HG02884 (cell line): ENCODE measurements at regions not wholly inside any gene's neighbourhood (a gene's known extent, or its start where the extent isn't known, plus 50 kb on each side); places are given as distances from the start of the nearest gene placed in this dataset.
"Not testable (repeated sequence)": the region's sequence is repeated elsewhere in the genome, so short reads cannot be mapped to it uniquely, and the experiment has no call there.

ENCODE experiments used
- ATAC-seq: cut with Tn5 transposase; IDR thresholded peaks from one replicate; pipeline ENCODE4 v1.9.1; 2021; ENCODE audit warnings: mild to moderate bottlenecking, moderate library complexity; ENCODE audit not compliant: unreplicated experiment

DNA sequence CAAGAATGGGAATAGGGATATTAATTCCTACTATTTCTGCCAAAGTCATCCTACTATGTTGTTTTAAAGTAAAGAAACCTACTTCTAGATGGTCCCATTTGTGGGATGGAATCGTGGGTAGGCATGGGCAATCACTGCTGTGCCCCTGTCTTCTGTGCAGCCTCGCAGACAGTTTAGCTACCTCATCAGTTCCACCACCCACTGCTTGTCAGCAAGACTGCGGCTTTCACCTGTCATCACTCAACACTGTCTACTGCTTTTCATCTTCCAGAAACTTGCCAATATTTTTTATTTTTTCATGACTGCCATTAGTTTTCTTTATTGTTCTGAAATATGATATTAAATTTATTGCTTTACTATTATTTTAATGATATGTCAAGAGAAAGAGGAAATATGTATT, 368.1 kb upstream of the KYNU start:
- ATAC-seq = no peak

DNA sequence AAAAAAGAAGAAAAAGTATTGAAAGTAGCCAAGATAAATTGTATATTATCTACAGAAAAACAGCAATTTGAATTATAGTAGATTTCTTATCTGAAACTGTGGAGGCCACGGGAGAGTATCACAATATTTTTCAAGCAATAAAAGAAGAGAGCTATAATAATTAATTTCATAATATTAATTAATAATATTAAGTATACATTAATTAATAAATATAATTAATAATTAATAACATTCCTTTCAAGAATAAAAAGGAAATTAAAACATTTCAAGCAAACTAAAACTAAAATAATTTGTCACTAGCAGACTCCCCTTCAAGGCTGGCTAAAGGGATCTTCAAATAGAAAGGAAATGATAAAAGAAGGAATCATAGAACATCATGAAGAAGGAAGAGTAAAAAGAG, 372.7 kb upstream of the KYNU start:
- ATAC-seq = no peak

DNA sequence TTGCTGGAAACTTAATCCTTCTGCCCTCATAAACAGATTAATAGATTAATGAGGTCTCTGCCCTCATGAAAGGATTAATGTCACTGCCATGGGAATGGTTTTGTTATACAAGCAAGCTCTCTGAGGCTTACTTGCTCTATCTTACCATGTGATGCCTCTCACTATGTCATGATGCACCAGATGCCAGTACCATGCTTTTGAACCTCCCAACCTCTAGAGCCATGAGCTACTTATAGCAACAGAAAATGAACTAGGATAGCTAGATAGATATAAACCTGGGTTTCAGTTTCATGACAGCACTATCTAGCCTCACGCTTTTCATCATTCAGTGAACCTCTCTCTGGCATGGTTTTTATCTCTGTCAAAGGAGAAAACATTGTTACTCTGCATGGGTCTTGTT, 371.6 kb upstream of the LRP1B start:
- ATAC-seq = no peak

DNA sequence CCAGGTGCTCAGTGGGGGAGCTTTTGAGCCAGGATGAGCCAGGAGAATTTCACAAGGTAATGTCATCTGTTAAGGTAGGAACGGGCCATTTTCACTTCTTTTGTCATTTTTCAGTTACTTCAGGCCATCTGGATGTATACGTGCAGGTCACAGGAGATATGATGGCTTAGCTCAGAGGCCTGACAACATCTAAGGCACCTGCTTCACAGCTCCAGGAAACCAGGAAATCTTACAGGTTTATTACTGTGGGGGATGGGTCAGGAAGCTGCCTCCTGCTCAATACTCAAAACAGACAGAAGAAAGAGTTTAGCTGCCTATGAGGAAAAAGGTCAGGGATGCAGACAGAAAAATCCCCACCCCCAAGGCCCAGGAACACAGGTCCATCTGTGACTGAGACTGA, 364.3 kb upstream of the LRP1B start:
- ATAC-seq = no peak

DNA sequence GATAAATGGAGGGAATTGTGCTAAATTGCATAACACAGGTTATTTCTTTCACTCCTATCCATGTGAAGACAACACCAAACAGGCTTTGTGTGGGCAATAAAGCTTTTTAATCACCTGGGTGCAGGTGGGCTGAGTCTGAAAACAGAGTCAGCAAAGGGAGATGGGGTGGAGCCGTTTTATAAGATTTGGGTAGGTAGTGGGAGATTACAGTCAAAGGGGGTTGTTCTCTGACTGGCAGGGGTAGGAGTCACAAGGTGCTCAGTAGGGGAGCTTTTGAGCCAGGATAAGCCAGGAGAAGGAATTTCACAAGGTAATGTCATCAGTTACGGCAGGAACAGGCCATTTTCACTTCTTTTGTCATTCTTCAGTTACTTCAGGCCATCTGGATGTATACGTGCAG, 358.8 kb upstream of the LRP1B start:
- not testable (repeated sequence) for ATAC-seq

DNA sequence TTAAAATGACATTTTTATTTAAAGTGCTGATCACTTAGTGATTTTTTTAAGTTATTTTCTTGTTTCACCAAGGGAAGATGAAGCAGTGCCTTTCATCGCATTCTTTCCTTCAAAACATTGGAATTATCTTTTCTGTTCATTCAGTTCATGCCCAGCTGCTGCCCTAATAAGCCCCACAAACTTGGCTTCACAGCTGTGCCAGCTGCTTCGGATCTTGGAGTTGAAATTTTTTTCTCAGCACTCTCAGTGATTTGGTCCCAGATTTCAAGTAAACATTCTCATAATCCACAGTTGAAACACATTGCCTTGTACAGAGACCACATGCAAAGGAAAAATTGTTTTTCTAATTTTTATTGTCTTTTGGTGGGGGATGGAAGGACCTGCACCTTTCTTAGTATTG, 353.3 kb upstream of the LRP1B start:
- ATAC-seq = no peak

DNA sequence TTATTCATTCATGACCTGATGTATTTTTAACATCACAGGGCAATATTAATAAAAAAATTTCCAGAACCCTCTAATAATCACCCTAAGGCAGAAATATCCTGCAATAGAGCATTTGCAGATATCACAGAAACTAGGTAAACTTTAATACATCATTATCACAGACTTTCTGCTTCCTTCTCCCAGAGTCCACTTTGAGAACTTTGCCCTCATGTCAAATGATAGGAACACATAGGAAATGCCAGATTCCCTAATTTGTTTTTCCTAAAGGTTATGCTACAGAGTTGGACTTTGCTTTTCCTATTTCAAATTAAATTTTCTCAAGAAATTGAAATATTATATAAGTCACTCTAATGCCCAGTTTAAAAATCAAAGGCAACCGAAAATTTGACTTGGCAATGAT, 352.8 kb upstream of the LRP1B start:
- no peak for ATAC-seq

DNA sequence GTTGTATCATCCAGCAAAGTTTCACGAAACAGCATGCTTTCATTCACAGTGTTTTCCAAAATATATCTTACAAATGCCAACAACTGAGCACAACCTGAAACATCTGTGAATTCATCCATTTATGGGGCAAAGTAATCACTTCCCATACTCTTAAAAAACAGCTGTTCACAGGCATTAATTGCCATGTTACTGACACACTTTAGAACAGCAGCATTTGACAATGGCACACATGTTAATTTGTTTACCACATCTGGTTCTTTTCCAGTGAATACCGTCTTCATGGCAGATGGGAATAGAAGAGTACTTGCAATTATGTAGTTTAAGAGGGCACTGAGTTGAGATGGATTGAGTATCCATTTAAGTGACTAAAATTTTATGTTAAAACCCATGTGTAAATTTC, 347.4 kb upstream of the LRP1B start:
- ATAC-seq = no peak

DNA sequence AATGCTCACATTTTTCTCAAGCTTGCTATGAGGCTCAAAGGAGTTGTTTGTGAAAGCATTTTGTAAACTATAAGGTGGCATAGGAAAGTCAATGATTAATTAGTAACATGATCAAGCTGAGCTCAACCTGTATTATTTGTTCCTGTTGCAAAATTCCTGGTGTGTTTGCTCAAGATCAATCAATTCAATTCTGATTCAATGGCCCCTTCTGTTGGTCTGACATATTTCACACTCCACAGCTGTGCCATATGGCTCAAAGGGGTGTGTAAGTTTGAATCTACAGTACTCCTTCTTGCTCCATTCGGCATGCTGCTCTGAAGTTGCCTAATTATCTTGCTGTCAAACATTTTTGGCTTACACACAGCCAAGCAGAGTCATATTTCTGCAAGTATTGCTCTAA, 341.6 kb upstream of the LRP1B start:
- no peak for ATAC-seq

DNA sequence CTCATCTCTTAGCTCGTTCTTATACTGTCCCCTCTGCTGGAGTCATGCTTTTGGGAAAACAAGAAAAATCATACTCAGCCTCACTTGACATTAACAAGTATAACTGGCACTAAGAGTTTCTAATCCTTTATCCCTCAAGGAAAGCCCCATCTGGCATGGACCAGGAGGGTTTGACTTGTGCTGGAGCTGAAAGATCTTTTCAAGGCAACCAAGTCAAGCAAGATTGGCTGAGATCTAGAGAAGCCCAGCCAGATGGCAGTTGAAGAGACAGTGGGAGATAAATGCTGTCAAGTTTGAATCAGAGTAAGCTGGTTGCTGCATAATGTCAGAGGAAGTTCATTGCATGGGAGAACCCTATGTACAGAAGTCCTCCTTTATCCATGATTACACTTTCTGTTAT, 336.5 kb upstream of the LRP1B start:
- ATAC-seq = no peak

DNA sequence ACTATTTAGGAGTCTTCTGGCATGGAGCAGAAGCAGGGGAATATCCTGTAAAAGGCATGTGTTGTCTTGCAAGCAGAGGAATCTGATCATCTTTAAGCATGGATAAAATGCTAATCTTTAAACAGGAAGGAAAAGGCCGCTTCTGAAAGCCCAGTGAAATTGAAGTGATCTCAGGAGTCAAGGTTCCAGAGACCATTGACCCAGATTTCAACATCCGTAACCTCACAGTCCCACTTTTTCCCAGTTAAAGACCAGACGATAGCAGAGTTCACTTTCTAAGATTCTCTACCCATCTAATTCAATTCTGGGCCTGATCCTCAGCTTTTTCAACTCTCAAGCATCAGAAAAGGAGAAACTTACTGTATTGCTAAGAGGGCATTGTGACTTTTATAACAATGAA, 332.2 kb upstream of the LRP1B start:
- ATAC-seq = no peak

DNA sequence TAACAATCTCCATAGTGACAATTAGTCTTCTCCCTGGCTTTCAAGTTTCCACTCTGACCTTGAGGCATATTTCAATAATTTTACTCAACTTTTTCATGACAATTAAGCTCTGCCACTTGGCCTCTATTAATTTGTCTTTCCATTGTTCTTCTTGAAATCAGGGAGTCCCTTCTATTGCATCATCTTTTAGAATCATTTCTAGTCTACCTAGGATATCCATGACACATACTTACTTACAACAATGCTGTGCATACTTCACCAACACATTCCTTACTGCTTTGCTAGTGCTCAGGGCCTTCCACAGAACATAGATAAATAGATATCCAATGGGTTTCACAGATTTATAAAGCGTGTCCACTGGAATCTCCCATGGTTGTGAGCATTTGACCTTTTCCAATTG, 331.5 kb upstream of the LRP1B start:
- no peak for ATAC-seq

DNA sequence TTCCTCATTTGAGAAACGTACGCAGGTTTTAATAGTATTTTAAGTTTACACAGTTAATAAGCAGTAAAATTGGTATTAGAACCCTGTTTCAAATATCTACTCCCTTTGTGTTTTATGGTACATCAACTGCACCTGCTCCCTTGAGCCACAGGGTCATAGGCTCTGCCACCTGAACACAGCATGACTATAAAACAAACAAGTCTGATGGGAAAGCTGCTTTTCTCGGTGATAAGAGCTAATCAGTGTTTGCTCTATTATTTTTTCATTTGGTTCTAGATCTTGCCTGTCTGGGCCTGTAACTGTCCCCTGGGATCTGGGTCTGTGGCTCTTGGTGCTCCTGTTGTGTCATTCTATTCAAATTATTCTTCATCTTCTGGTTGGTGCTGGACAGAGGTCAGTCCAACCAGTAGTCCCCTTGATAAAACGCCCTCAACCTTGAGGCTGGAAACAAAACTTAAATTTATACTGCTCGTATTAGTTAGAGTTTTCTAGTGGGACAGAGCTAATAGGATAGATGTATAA, 314.8 kb upstream of the LRP1B start:
- no peak for ATAC-seq

DNA sequence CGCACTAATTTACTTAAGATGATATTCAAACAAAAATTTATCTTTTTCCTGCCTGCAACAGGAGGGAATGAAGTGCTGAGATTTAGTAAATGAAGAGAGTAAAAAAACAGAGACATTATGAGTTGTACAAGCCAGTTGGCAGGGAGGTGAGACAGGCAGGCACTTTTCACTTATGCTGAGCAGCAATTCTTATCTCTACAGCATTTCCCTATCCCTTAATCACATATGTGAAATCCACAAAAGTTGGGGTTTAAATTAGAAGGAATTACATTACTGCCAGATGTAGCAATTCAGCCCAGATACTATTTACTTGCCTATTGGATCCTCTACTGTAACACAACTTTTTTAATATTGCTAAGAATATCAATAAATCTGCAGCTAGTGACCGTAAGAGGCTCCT, 314.2 kb upstream of the LRP1B start:
- ATAC-seq = no peak

DNA sequence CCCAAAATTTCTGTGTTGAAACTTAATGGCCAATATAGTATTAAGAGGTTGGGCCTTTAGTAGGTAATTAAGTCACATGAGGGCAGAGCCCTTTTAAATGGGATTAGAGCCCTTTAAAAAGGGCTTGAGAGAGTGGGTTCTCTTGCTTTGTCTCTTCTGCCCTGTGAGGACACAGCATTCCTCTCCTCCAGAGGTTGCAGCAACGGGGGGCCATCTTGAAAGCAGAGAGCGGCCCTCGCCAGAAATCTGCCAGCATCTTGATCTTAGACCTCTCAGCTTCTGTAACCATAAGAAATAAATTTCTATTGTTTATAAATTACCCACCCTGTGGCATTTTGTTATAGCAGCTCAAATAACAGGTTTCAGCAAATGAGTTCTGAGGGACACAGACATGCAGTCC, 305.0 kb upstream of the LRP1B start:
- ATAC-seq = no peak

DNA sequence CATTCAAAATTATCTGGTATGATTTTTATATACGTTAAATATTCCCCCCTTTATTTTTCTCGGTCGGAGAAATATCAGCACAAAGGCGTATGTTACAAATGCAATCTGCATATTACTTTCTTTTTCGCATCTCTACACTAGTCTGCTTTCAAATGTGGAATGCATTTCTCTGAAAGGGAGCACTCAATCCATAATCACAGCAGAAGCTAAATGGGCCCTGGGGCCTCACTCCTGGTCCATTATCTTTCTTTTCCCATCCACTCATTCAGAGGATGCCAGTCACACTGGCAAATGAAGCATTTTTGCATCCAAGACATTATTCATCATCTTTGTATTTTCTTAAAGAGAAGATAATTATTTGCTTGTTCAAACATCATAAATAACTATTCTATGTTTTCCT, 295.2 kb upstream of the LRP1B start:
- no peak for ATAC-seq

DNA sequence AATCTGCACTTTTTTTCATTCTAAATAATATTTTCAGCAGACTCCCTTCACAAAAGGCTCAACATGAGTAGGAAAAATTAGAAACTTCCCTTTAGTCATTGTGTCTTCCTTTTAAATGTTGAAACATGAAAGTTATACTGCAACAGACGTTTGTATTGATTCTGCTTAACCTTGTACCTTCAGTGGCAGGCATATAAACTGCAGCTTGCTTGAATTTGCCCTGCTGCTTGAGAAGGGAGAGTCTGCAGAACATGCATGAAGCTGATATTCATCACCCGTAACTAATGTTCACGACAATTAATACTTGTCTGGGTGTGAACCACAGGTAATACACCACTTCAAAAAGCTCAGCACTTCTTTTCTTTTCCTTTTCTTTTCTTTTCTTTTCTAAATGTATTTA, 294.7 kb upstream of the LRP1B start:
- ATAC-seq = no peak

DNA sequence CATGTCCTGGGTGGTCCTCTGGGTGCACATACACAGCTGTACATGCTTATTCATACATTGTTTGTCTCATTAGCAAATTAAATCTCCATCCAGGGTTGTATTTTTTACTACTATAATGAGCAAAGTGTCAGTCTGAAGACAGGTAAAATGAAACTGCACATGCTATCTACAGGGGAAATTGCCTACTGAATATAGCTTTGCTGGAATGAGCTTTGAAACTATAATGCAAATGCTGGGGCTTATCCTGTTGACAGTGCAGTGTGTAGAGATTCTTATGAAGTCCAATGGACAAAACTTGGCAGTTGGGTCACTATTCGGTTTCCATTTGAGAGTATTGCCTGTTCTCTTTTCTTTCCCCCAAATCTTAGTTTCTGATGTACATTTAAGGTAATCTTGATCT, 292.8 kb upstream of the LRP1B start:
- ATAC-seq = no peak

DNA sequence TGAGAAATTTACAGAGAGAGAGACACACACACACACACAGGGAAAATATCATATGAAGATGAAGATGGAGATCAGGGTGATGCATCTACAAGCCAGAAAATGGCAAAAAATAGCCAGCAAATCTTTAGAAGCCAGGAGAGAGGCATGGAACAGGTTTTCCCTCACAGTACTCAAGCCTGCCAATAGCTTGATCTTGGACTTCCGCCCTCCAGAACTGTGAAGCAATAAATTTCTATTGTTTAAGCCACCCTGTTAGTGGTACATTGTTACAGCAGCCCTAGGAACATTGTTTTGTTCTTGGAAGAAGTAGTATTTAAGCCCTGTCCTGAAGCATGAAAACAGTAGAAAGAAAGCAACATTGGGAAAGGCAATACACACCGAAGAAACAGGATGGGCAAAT, 292.0 kb upstream of the LRP1B start:
- ATAC-seq = no peak

DNA sequence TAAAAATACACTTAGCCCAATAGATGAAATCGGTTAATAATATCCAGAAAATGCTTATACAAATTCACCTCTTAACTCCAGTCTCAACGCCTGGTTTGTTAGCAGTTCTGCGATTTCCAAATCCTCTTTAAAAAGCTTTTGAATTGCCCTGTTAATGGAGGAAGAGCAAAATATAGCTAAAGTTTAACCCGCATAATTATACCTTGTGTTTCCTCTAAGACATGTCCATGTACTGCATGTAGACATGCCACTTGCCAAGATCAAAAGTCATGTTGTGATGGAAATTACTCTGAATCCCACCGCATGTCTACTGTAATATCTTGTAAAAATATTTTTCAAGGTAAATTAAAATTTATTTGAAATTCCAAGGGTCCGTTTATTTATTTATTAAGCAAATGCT, 291.2 kb upstream of the LRP1B start:
- ATAC-seq = no peak

DNA sequence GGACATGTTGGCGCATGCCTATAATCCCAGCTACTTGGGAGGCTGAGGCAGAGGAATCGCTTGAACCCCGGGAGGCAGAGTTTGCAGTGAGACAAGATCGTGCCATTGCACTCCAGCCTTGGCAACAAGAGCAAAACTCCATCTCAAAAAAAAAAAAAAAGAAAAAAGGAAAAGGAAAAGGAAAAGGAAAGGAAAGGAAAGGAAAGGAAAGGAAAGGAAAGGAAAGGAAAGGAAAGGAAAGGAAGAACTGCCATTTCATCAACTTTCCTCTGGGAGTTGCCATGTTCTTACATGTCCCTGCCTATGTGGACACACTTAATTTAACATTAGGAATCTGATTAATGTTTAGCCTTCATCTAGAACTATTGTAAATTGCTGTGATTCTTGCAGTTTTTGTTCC, 287.9 kb upstream of the LRP1B start:
- not testable (repeated sequence) for ATAC-seq

DNA sequence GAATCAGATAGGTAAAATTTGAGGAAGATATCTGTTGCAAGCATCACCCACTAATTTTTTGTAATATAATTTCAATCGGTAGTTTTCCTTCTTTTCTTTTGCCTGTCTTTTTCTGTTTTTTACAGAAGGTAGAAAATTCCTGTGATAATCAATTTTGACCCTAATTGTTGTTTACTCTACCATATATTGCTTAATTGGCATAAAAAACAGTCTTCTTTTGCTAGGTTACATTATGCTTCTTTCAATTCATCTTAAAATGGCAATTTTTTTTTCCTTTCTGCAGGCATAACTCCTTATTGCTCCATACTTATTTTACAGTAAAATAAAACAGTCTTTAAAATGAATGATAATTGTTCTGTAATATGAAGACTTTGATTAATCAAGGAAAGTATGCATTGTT, 286.2 kb upstream of the LRP1B start:
- ATAC-seq = no peak

DNA sequence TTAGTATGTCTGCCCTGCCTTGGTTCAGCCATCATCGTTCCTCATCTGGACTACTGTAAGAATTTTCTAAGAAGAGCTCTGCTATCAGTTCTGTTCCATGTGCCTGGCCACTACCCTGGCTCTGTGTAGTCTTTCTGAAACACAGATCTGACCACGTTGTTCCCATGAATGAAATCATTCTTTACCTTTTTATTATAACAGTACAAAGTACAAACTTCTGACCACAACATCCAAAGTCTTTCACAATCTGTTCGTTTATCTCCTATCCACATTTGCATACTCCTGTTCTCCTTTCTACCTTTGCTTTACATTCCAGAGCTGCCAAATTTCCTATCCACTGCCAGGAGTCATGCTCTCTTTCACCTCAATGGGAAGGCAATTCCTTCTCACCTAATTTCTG, 284.6 kb upstream of the LRP1B start:
- no peak for ATAC-seq

DNA sequence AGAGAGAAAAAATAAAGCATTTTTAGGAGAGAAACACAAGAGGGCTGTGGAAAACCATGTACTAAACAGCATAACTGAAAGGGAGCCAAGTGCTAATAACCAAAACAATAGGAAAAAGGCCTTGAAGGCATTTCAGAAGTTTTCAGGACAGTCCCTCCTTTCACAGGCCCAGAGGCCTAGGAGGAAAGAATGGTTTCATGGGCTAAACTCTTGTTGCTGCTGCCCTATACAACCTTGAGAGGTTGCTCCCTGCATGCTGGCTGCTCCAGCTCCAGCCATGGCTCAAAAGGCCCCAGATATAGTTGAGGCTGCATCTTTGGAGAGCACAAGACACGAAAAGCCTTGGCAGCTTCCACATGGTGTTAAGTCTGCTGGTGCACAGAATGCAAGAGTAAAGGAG, 267.4 kb upstream of the LRP1B start:
- no peak for ATAC-seq
